ENCODE measurements at regions not wholly inside any gene's neighbourhood (a gene's known extent, or its start where the extent isn't known, plus 50 kb on each side); places are given as distances from the start of the nearest gene placed in this dataset.

- TF ChIP-seq CTCF (IDR thresholded peaks at IDR 0.05), result no peak
- TF ChIP-seq POLR2A (IDR thresholded peaks at IDR 0.05), result no peak
Measured at GRCh38 chr10:23834091-23834490, 374.8 kb upstream of the KIAA1217 start.

Measured in body of pancreas (tissue), 4 donors.